ENCODE measurements at regions not wholly inside any gene's neighbourhood (a gene's known extent, or its start where the extent isn't known, plus 50 kb on each side); places are given as distances from the start of the nearest gene placed in this dataset.

DNA sequence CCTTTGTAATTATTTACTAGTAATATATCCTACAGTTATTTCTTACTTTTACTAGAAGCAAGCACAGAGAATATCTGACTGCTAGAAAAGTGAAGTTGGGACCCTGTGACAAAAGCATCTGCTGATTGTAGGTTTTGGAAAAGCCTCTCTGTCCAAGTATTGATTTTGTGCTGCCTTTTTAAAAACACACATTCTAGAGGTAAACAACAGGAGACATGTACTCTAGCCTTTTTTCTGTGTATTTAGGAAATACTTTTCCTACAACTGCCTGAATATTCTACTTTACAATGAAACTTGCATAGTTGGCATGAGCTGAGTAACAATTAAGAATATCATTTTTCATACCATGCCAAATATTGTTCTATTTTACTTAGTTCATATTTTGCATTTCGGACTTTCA is 1249.0 kb downstream of the SLC16A7 start:
- H3K9ac ChIP-seq (ENCODE audit: low read length), result no peak overlapping the region
- no peaks in the 10 kb centered on the region for H3K36me3 ChIP-seq (ENCODE audit: insufficient read depth, low read length)
- no peak for TF ChIP-seq POLR2AphosphoS5 (IDR thresholded peaks at IDR 0.05)
- TF ChIP-seq SMC3 (conservative IDR thresholded peaks at IDR 0.05; ENCODE audit: poor library complexity), result no peak
- TF ChIP-seq EZH2 (IDR thresholded peaks at IDR 0.05; ENCODE audit: borderline replicate concordance, insufficient read depth, low read length, poor library complexity, severe bottlenecking), result no peak
- TF ChIP-seq, protein P1, sequence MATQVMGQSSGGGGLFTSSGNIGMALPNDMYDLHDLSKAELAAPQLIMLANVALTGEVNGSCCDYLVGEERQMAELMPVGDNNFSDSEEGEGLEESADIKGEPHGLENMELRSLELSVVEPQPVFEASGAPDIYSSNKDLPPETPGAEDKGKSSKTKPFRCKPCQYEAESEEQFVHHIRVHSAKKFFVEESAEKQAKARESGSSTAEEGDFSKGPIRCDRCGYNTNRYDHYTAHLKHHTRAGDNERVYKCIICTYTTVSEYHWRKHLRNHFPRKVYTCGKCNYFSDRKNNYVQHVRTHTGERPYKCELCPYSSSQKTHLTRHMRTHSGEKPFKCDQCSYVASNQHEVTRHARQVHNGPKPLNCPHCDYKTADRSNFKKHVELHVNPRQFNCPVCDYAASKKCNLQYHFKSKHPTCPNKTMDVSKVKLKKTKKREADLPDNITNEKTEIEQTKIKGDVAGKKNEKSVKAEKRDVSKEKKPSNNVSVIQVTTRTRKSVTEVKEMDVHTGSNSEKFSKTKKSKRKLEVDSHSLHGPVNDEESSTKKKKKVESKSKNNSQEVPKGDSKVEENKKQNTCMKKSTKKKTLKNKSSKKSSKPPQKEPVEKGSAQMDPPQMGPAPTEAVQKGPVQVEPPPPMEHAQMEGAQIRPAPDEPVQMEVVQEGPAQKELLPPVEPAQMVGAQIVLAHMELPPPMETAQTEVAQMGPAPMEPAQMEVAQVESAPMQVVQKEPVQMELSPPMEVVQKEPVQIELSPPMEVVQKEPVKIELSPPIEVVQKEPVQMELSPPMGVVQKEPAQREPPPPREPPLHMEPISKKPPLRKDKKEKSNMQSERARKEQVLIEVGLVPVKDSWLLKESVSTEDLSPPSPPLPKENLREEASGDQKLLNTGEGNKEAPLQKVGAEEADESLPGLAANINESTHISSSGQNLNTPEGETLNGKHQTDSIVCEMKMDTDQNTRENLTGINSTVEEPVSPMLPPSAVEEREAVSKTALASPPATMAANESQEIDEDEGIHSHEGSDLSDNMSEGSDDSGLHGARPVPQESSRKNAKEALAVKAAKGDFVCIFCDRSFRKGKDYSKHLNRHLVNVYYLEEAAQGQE (IDR thresholded peaks at IDR 0.05; ENCODE audit: borderline replicate concordance), result no peak
- TF ChIP-seq RAD21 (conservative IDR thresholded peaks at IDR 0.05), result no peak
- H3K27me3 ChIP-seq (ENCODE audit: insufficient read depth, low read depth, low read length), result no peaks in the 10 kb centered on the region
- H3K79me2 ChIP-seq (replicated peaks; ENCODE audit: insufficient read depth, low read length), result no peaks in the 10 kb centered on the region
- H2AFZ ChIP-seq (ENCODE audit: low read depth, low read length), result no peak overlapping the region
- H3K4me2 ChIP-seq (ENCODE audit: low read length), result no peak overlapping the region
- H3K9me2 ChIP-seq (ENCODE audit: insufficient read depth, low read length), result no peaks in the 10 kb centered on the region
- no peaks in the 10 kb centered on the region for H3K9me3 ChIP-seq (ENCODE audit: low read length)
- H3K27ac ChIP-seq (ENCODE audit: low read length), result no peak overlapping the region
- H3K4me3 ChIP-seq (ENCODE audit: low read length), result no peak overlapping the region
- H3F3A ChIP-seq (ENCODE audit: insufficient read depth, low read length, poor library complexity, severe bottlenecking), result no peaks in the 10 kb centered on the region
- no peaks in the 10 kb centered on the region for H4K20me1 ChIP-seq (ENCODE audit: insufficient read depth)

DNA sequence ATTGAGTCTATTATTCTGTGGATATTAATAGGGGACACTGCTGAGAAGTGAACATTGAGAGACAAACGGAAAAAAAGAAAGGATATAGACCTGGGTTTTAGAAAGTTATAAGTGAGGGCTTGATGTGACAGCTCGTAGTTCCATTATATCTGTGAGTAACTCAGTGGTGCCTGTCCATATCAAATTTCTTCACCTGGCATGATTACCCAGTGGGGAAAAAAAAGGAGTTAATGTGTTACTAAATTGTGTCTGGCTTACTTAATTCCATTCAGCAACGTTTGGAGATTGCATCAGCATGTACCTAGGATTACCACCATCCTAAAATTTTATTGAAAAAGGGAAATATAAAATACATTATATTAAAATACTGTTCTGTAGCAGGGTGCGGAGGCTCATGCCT is 1249.9 kb downstream of the SLC16A7 start:
- Histone ChIP-seq H3K9me3 (ENCODE audit: low read length) (no peaks in the 10 kb centered on the region), H3K27ac (ENCODE audit: low read length) (no peak overlapping the region), H4K20me1 (ENCODE audit: insufficient read depth) (no peaks in the 10 kb centered on the region), H3K27me3 (ENCODE audit: insufficient read depth, low read depth, low read length) (no peaks in the 10 kb centered on the region), H2AFZ (ENCODE audit: low read depth, low read length) (no peak overlapping the region), H3K4me3 (ENCODE audit: low read length) (no peak overlapping the region), H3K9me2 (ENCODE audit: insufficient read depth, low read length) (no peaks in the 10 kb centered on the region), H3K9ac (ENCODE audit: low read length) (no peak overlapping the region), H3F3A (ENCODE audit: insufficient read depth, low read length, poor library complexity, severe bottlenecking) (no peaks in the 10 kb centered on the region), H3K36me3 (ENCODE audit: insufficient read depth, low read length) (no peaks in the 10 kb centered on the region), H3K79me2 (replicated peaks; ENCODE audit: insufficient read depth, low read length) (no peaks in the 10 kb centered on the region), H3K4me2 (ENCODE audit: low read length) (no peak overlapping the region)
- TF ChIP-seq EZH2 (IDR thresholded peaks at IDR 0.05; ENCODE audit: borderline replicate concordance, insufficient read depth, low read length, poor library complexity, severe bottlenecking), result no peak
- TF ChIP-seq MXI1 (conservative IDR thresholded peaks at IDR 0.05; ENCODE audit: poor library complexity, severe bottlenecking), result no peak
- TF ChIP-seq POLR2AphosphoS5 (IDR thresholded peaks at IDR 0.05), result no peak
- TF ChIP-seq EP300 (conservative IDR thresholded peaks at IDR 0.05; ENCODE audit: poor library complexity, severe bottlenecking), result no peak
- TF ChIP-seq RAD21 (conservative IDR thresholded peaks at IDR 0.05), result no peak
- TF ChIP-seq, protein P1 (IDR thresholded peaks at IDR 0.05; ENCODE audit: borderline replicate concordance), result no peak
- TF ChIP-seq, protein P2, sequence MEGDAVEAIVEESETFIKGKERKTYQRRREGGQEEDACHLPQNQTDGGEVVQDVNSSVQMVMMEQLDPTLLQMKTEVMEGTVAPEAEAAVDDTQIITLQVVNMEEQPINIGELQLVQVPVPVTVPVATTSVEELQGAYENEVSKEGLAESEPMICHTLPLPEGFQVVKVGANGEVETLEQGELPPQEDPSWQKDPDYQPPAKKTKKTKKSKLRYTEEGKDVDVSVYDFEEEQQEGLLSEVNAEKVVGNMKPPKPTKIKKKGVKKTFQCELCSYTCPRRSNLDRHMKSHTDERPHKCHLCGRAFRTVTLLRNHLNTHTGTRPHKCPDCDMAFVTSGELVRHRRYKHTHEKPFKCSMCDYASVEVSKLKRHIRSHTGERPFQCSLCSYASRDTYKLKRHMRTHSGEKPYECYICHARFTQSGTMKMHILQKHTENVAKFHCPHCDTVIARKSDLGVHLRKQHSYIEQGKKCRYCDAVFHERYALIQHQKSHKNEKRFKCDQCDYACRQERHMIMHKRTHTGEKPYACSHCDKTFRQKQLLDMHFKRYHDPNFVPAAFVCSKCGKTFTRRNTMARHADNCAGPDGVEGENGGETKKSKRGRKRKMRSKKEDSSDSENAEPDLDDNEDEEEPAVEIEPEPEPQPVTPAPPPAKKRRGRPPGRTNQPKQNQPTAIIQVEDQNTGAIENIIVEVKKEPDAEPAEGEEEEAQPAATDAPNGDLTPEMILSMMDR (IDR thresholded peaks at IDR 0.05; ENCODE audit: poor library complexity, severe bottlenecking), result no peak
- TF ChIP-seq SMC3 (conservative IDR thresholded peaks at IDR 0.05; ENCODE audit: poor library complexity), result no peak
- TF ChIP-seq TAF1 (IDR thresholded peaks at IDR 0.05; ENCODE audit: low read depth), result no peak

All from neural cell (in vitro differentiated cells).